ENCODE measurements at regions not wholly inside any gene's neighbourhood (a gene's known extent, or its start where the extent isn't known, plus 50 kb on each side); places are given as distances from the start of the nearest gene placed in this dataset.
"Not testable (repeated sequence)": the region's sequence is repeated elsewhere in the genome, so short reads cannot be mapped to it uniquely, and the experiment has no call there.

GRCh38 chr9:41043433-41043832 lies 85.0 kb downstream of the FOXD4L6 start:
- TF ChIP-seq CTCF (conservative IDR thresholded peaks at IDR 0.05; ENCODE audit: low read length); EZH2phosphoT487 (IDR thresholded peaks at IDR 0.05; ENCODE audit: borderline replicate concordance, low read depth, low read length): not testable (repeated sequence)

Measured in OCI-LY7 (cell line).